Neural progenitor cell (in vitro differentiated cells): ENCODE measurements at regions not wholly inside any gene's neighbourhood (a gene's known extent, or its start where the extent isn't known, plus 50 kb on each side); places are given as distances from the start of the nearest gene placed in this dataset.
A peak's percentile ranks its signal among the peaks of the same experiment; 100 is the strongest.

Source experiments
- DNase-seq: peaks from one replicate; pipeline ENCODE4 v3.0.0-alpha.2; 2016; ENCODE audit warnings: low spot score
- H2AFZ ChIP-seq: fragments of 200-600 bp; sonication (generic); replicated peaks from 2 replicates; pipeline ENCODE4 v1.6.1; 2016; ENCODE audit warnings: antibody characterized with exemption
- H3F3A ChIP-seq: fragments of 200-600 bp; sonication (generic); 2 replicates; pipeline ENCODE4 v1.6.1; 2016; ENCODE audit warnings: antibody characterized with exemption, low read depth
- H3K27ac ChIP-seq: fragments of 200-600 bp; sonication (generic); 2 replicates; pipeline ENCODE4 v1.5.1; 2016; ENCODE audit warnings: mild to moderate bottlenecking
- H3K27me3 ChIP-seq: fragments of 200-600 bp; sonication (generic); 2 replicates; pipeline ENCODE4 v1.6.1; 2016; ENCODE audit warnings: mild to moderate bottlenecking, moderate library complexity
- H3K36me3 ChIP-seq: fragments of 200-600 bp; sonication (generic); 2 replicates; pipeline ENCODE4 v1.5.1; 2016
- H3K4me1 ChIP-seq: fragments of 200-600 bp; sonication (generic); 2 replicates; pipeline ENCODE4 v1.6.1; 2016; ENCODE audit warnings: mixed run types
- H3K4me2 ChIP-seq: fragments of 200-600 bp; sonication (generic); 2 replicates; pipeline ENCODE4 v1.6.1; 2016
- H3K4me3 ChIP-seq: fragments of 200-600 bp; sonication (generic); 2 replicates; pipeline ENCODE4 v1.5.1; 2016
- H3K79me2 ChIP-seq: fragments of 200-600 bp; sonication (generic); 2 replicates; pipeline ENCODE4 v1.6.1; 2016; ENCODE audit warnings: low read depth
- H3K9ac ChIP-seq: fragments of 200-600 bp; sonication (generic); 2 replicates; pipeline ENCODE4 v1.6.1; 2016
- H3K9me3 ChIP-seq: fragments of 200-600 bp; sonication (generic); 2 replicates; pipeline ENCODE4 v1.5.1; 2016; ENCODE audit warnings: low read depth
- H4K20me1 ChIP-seq: fragments of 200-600 bp; sonication (generic); 2 replicates; pipeline ENCODE4 v1.6.1; 2016; ENCODE audit warnings: low read depth
- H3K27ac Mint-ChIP-seq: 3 replicates; pipeline ENCODE4 v1.8.0; 2021; ENCODE audit warnings: mixed read lengths
- H3K27me3 Mint-ChIP-seq: 2 replicates; pipeline ENCODE4 v1.8.0; 2022; ENCODE audit warnings: low read depth, mild to moderate bottlenecking, inconsistent platforms, moderate library complexity, mixed read lengths; ENCODE audit not compliant: insufficient read depth
- H3K36me3 Mint-ChIP-seq: 3 replicates; pipeline ENCODE4 v1.8.0; 2021; ENCODE audit warnings: mixed read lengths
- H3K4me1 Mint-ChIP-seq: 3 replicates; pipeline ENCODE4 v1.8.0; 2021; ENCODE audit warnings: mixed read lengths
- H3K4me3 Mint-ChIP-seq: 3 replicates; pipeline ENCODE4 v1.8.0; 2021; ENCODE audit warnings: mild to moderate bottlenecking, moderate library complexity, mixed read lengths
- H3K9me3 Mint-ChIP-seq: 3 replicates; pipeline ENCODE4 v1.8.0; 2020; ENCODE audit warnings: mixed read lengths
- EZH2 ChIP-seq: fragments of 200-600 bp; sonication (generic); IDR thresholded peaks from 2 replicates; pipeline ENCODE4 v1.6.1; 2017; ENCODE audit warnings: antibody characterized with exemption, mild to moderate bottlenecking, moderate library complexity
- EZH2phosphoT487 ChIP-seq: fragments of 200-600 bp; sonication (generic); IDR thresholded peaks from 2 replicates; pipeline ENCODE4 v1.6.1; 2017; ENCODE audit warnings: antibody characterized with exemption
- TF ChIP-seq, protein P1 (sequence below): fragments of 200-600 bp; sonication (generic); IDR thresholded peaks from 2 replicates; pipeline ENCODE4 v1.5.1; 2017; ENCODE audit warnings: antibody characterized with exemption, mild to moderate bottlenecking

DNA sequence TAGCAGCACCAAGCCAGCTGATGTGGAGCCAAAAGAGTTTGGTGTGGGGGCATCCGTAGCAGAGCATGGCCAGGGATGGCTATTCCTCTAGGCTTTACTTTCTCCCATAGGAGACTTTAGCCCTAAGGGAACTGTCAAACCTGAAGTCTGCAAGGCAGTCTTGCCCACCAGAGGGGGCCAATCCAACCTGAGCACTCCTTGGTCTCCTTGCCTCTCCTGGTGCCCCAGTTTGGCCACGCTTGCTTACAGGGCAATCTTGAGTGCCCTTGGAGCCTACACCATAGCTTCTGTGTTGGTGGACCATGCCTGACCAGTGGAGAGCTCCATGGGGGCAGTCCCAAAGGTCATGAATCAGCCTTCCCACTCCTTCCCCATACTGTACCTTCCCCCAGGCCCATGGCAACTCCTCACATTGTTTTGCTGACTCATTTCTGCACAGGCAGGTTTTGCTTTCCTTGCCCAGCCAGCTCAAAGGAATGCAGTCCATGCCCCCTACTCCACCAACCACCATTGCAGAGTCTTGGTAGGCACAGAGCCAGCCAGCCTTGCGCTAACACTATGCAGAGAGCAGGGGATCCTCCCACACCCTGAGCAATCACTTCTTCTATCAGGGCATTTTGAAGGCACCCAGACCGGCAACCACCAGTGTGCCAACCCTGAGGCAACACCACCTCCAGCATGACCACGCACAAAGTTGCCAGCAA is 1421.2 kb upstream of the RAG2 start:
- peaks cover 4% of the 10 kb centered on the region for H3K9me3 ChIP-seq
- TF ChIP-seq EZH2 (no peak), EZH2phosphoT487 (no peak)
- TF ChIP-seq, protein P1, sequence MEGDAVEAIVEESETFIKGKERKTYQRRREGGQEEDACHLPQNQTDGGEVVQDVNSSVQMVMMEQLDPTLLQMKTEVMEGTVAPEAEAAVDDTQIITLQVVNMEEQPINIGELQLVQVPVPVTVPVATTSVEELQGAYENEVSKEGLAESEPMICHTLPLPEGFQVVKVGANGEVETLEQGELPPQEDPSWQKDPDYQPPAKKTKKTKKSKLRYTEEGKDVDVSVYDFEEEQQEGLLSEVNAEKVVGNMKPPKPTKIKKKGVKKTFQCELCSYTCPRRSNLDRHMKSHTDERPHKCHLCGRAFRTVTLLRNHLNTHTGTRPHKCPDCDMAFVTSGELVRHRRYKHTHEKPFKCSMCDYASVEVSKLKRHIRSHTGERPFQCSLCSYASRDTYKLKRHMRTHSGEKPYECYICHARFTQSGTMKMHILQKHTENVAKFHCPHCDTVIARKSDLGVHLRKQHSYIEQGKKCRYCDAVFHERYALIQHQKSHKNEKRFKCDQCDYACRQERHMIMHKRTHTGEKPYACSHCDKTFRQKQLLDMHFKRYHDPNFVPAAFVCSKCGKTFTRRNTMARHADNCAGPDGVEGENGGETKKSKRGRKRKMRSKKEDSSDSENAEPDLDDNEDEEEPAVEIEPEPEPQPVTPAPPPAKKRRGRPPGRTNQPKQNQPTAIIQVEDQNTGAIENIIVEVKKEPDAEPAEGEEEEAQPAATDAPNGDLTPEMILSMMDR: peak; percentile 28
- Mint-ChIP-seq H3K27ac (no peak overlapping the region), H3K27me3 (no peaks in the 10 kb centered on the region), H3K4me1 (no peaks in the 10 kb centered on the region), H3K4me3 (no peak overlapping the region), H3K9me3 (peaks cover 9% of the 10 kb centered on the region), H3K36me3 (no peaks in the 10 kb centered on the region)
- H3K27me3 ChIP-seq: no peaks in the 10 kb centered on the region
- H3K9ac ChIP-seq: no peak overlapping the region
- H2AFZ ChIP-seq: no peak overlapping the region
- H3K4me3 ChIP-seq: no peak overlapping the region
- no peaks in the 10 kb centered on the region for H3K79me2 ChIP-seq
- no peaks in the 10 kb centered on the region for H3F3A ChIP-seq
- no peaks in the 10 kb centered on the region for H4K20me1 ChIP-seq
- peak; percentile 4 for DNase-seq
- H3K36me3 ChIP-seq: no peaks in the 10 kb centered on the region
- H3K27ac ChIP-seq: no peak overlapping the region
- H3K4me2 ChIP-seq: no peak overlapping the region
- no peaks in the 10 kb centered on the region for H3K4me1 ChIP-seq

DNA sequence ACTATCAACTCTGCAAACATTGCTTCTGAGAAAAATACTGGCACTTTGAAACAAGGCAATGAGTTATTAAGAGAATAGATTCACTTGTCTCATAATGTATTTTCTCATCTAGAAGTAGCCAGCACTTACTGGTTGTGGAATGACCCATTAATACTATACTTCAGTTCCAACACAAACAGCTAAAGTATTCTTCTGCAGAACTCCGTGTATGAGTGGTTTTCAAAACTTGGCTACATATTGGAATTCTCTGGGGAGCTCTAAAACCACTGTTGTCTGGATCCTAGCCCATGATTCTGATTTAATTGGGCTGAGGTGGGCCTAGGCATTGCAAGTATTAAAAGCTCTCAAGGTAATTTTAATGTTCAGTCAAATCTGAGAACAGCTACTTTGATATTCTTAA is 1416.4 kb upstream of the RAG2 start:
- no peak overlapping the region for H2AFZ ChIP-seq

DNA sequence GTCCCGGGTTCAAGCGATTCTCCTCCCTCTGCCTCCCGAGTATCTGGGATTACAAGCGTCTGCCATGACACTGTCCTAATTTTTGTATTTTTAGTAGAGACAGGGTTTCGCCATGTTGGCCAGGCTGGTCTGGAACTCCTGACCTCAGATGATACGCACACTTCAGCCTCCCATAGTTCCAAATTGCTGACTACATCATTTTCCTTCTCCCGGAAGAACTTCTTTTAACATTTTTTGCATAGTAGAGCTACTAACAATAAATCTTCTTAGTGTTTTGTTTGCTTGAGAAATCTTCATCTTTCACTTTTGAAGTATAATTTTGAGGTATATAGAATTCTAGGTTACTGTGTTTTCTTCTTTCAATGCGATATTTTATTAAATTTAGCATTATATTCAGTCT is 1415.1 kb upstream of the RAG2 start:
- H3K4me1 Mint-ChIP-seq: no peaks in the 10 kb centered on the region
- no peaks in the 10 kb centered on the region for H4K20me1 ChIP-seq
- no peaks in the 10 kb centered on the region for H3K27me3 ChIP-seq
- no peak overlapping the region for H3K4me3 ChIP-seq
- no peaks in the 10 kb centered on the region for H3K9me3 Mint-ChIP-seq
- no peaks in the 10 kb centered on the region for H3K4me1 ChIP-seq
- no peak for DNase-seq
- no peaks in the 10 kb centered on the region for H3K9me3 ChIP-seq
- H2AFZ ChIP-seq: no peak overlapping the region
- H3K27ac ChIP-seq: no peak overlapping the region
- H3K27ac Mint-ChIP-seq: no peak overlapping the region
- no peak overlapping the region for H3K9ac ChIP-seq
- no peaks in the 10 kb centered on the region for H3K36me3 ChIP-seq
- TF ChIP-seq, protein P1: no peak
- TF ChIP-seq EZH2 (no peak), EZH2phosphoT487 (no peak)
- no peaks in the 10 kb centered on the region for H3K27me3 Mint-ChIP-seq
- H3K4me2 ChIP-seq: no peak overlapping the region
- H3K79me2 ChIP-seq: no peaks in the 10 kb centered on the region
- no peak overlapping the region for H3K4me3 Mint-ChIP-seq
- no peaks in the 10 kb centered on the region for H3F3A ChIP-seq
- no peaks in the 10 kb centered on the region for H3K36me3 Mint-ChIP-seq

More for the DNA sequence above, 1416.4 kb upstream of the RAG2 start:
- H3K27me3 Mint-ChIP-seq: no peaks in the 10 kb centered on the region
- H3K9me3 ChIP-seq: no peaks in the 10 kb centered on the region
- H3K36me3 Mint-ChIP-seq: no peaks in the 10 kb centered on the region
- no peaks in the 10 kb centered on the region for H3F3A ChIP-seq
- no peak overlapping the region for H3K27ac Mint-ChIP-seq
- no peak overlapping the region for H3K4me2 ChIP-seq
- no peak overlapping the region for H3K4me3 ChIP-seq
- no peak overlapping the region for H3K27ac ChIP-seq
- H3K4me1 ChIP-seq: no peaks in the 10 kb centered on the region
- TF ChIP-seq EZH2phosphoT487 (no peak), EZH2 (no peak)
- TF ChIP-seq, protein P1: no peak
- DNase-seq: no peak
- H3K79me2 ChIP-seq: no peaks in the 10 kb centered on the region
- H3K9ac ChIP-seq: no peak overlapping the region
- H3K4me3 Mint-ChIP-seq: no peak overlapping the region
- H3K36me3 ChIP-seq: no peaks in the 10 kb centered on the region
- no peaks in the 10 kb centered on the region for H3K27me3 ChIP-seq
- no peaks in the 10 kb centered on the region for H3K4me1 Mint-ChIP-seq
- H3K9me3 Mint-ChIP-seq: no peaks in the 10 kb centered on the region
- no peaks in the 10 kb centered on the region for H4K20me1 ChIP-seq
